Body of pancreas (tissue), 4 donors: ENCODE measurements at regions not wholly inside any gene's neighbourhood (a gene's known extent, or its start where the extent isn't known, plus 50 kb on each side); places are given as distances from the start of the nearest gene placed in this dataset.
"Not testable (repeated sequence)": the region's sequence is repeated elsewhere in the genome, so short reads cannot be mapped to it uniquely, and the experiment has no call there.

Source experiments
- ATAC-seq: fragments of 150-250 bp; one replicate; pipeline ENCODE4 v1.9.1; 2016
- DNase-seq, 4 donors: peaks; one replicate each; pipeline ENCODE4 v3.0.0-alpha.2; 2019
- H3K27ac ChIP-seq, 4 donors: fragments of 200-600 bp; sonication (generic); 1 replicate in 3 of 4; 2 replicates in 1 of 4; pipeline versions ENCODE4 v1.5.1 to v1.6.1; 2016 to 2019; ENCODE audit warnings: mild to moderate bottlenecking in 1 of 4, mixed read lengths in 1 of 4, moderate library complexity in 1 of 4
- H3K27me3 ChIP-seq, 2 donors: fragments of 200-600 bp; sonication (generic); one replicate each; pipeline ENCODE4 v1.6.0; 2016; ENCODE audit warnings: mild to moderate bottlenecking in 1 of 2
- H3K36me3 ChIP-seq, 2 donors: fragments of 200-600 bp; sonication (generic); replicated peaks in 1 of 2; 2 replicates each; pipeline ENCODE4 v1.5.1; 2016; ENCODE audit warnings: low read depth in 2 of 2; ENCODE audit not compliant: insufficient read depth in 1 of 2
- H3K4me1 ChIP-seq: fragments of 200-600 bp; sonication (generic); one replicate; pipeline ENCODE4 v1.6.0; 2016
- H3K4me3 ChIP-seq, 2 donors: fragments of 200-600 bp; sonication (generic); 1 replicate in 1 of 2; 2 replicates in 1 of 2; pipeline ENCODE4 v1.5.1; 2016 to 2019
- H3K9me3 ChIP-seq, 3 donors: fragments of 200-600 bp; sonication (generic); 1 replicate in 2 of 3; 2 replicates in 1 of 3; pipeline ENCODE4 v1.5.1; 2016
- POLR2A ChIP-seq, 3 donors: fragments of 450-650 bp; IDR thresholded peaks; one replicate each; pipeline ENCODE4 v1.6.1; 2016; ENCODE audit warnings: antibody characterized with exemption in 3 of 3, mild to moderate bottlenecking in 2 of 3
- WGBS, 2 donors: methylation state at CpG; one replicate each; pipeline ENCODE4 v1.1.5; 2017; 5-methylcytosine and 5-hydroxymethylcytosine counted together
- intact Hi-C: fragments of 100-400 bp; cut with DNase I; formaldehyde crosslinking; loops from one replicate; pipeline ENCODE4 v1.15.1; 2023
- TF ChIP-seq, protein P1 (sequence below), 7 experiments: fragments of 450-650 bp in 4 of 7; fragments of 200-600 bp in 3 of 7; sonication (generic) in 3 of 7; IDR thresholded peaks; one replicate each; pipeline ENCODE4 v1.5.1; 2016 to 2019; ENCODE audit warnings: antibody characterized with exemption in 7 of 7

DNA sequence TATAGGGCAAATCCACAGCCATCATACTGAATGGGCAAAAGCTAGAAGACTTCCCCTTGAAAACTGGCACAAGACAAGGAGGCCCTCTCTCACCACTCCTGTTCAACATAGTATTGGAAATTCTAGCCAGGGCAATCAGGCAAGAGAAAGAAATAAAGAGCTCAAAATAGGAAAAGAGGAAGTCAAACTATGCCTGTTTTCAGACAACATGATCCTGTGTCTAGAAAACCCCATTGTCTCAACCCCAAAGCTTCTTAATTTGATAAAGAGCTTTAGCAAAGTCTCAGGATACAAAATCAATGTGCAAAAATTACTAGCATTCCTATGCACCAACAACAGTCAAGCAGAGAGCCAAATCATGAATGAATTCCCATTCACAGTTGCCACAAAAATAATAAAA is 160.3 kb downstream of the CXXC4 start:
- Histone ChIP-seq H3K27ac (no peak overlapping the region), H3K4me3 (no peak overlapping the region), H3K9me3 (no peaks in the 10 kb centered on the region), H3K36me3 (no peaks in the 10 kb centered on the region), H3K4me1 (no peaks in the 10 kb centered on the region), H3K27me3 (no peaks in the 10 kb centered on the region)
- DNase-seq (no peak), ATAC-seq (no peak)
- intact Hi-C loops = no loop called here
- TF ChIP-seq, protein P1, sequence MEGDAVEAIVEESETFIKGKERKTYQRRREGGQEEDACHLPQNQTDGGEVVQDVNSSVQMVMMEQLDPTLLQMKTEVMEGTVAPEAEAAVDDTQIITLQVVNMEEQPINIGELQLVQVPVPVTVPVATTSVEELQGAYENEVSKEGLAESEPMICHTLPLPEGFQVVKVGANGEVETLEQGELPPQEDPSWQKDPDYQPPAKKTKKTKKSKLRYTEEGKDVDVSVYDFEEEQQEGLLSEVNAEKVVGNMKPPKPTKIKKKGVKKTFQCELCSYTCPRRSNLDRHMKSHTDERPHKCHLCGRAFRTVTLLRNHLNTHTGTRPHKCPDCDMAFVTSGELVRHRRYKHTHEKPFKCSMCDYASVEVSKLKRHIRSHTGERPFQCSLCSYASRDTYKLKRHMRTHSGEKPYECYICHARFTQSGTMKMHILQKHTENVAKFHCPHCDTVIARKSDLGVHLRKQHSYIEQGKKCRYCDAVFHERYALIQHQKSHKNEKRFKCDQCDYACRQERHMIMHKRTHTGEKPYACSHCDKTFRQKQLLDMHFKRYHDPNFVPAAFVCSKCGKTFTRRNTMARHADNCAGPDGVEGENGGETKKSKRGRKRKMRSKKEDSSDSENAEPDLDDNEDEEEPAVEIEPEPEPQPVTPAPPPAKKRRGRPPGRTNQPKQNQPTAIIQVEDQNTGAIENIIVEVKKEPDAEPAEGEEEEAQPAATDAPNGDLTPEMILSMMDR (IDR thresholded peaks at IDR 0.05) = no peak
- no peak for TF ChIP-seq POLR2A (IDR thresholded peaks at IDR 0.05)

GRCh38 chr4:104330125-104330905 is 164.4 kb downstream of the CXXC4 start:
- ATAC-seq (no peak), DNase-seq (no peak)
- H3K27me3 ChIP-seq = no peaks in the 10 kb centered on the region
- H3K4me3 ChIP-seq = no peak overlapping the region
- H3K27ac ChIP-seq = no peak overlapping the region
- H3K36me3 ChIP-seq = no peaks in the 10 kb centered on the region
- 58 to 60% methylated on average over 6 of the region's 6 CpGs for WGBS, 2 donors
- H3K9me3 ChIP-seq = no peaks in the 10 kb centered on the region
- TF ChIP-seq, protein P1 (IDR thresholded peaks at IDR 0.05) = no peak
- no peak for TF ChIP-seq POLR2A (IDR thresholded peaks at IDR 0.05)
- intact Hi-C loops = no loop called here
- no peaks in the 10 kb centered on the region for H3K4me1 ChIP-seq

- intact Hi-C loops, DNase-seq, H3K36me3 ChIP-seq, H3K27ac ChIP-seq, H3K4me3 ChIP-seq, H3K9me3 ChIP-seq, H3K27me3 ChIP-seq, H3K4me1 ChIP-seq, ATAC-seq: not testable (repeated sequence)
- 83 to 84% methylated on average over 12 of the region's 12 CpGs for WGBS, 2 donors
These were observed 167.6 kb downstream of the CXXC4 start for GRCh38 chr4:104326991-104327694.

GRCh38 chr4:104302731-104303130 is 192.0 kb downstream of the CXXC4 start:
- H3K4me1 ChIP-seq = no peaks in the 10 kb centered on the region
- no peaks in the 10 kb centered on the region for H3K9me3 ChIP-seq
- WGBS, 2 donors = 33 to 39% methylated on average over 1 of the region's 1 CpG
- ATAC-seq (no peak), DNase-seq (no peak)
- TF ChIP-seq, protein P1 (IDR thresholded peaks at IDR 0.05) = no peak
- no peak for TF ChIP-seq POLR2A (IDR thresholded peaks at IDR 0.05)
- intact Hi-C loops = no loop called here
- H3K27ac ChIP-seq = no peak overlapping the region
- H3K4me3 ChIP-seq = no peak overlapping the region
- no peaks in the 10 kb centered on the region for H3K27me3 ChIP-seq
- no peaks in the 10 kb centered on the region for H3K36me3 ChIP-seq

DNA sequence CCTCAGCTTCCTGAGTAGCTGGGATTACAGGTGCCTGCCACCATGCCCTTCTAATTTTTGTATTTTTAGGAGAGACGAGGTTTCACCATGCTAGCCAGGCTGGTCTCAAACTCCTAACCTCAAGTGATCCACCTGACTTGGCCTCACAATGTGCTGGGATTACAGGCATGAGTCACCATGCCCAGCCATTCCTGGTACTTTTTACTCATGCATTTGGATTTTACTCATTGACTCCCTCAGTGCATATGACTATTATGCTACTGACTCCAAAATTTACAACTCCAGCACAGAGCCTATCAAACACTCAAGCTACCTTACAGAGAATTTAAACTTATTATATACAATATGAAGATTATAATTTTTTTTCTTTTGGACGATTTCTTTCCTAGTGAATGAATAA is 199.9 kb downstream of the CXXC4 start:
- ATAC-seq (no peak), DNase-seq (no peak)
- intact Hi-C loops = no loop called here
- H3K4me1 ChIP-seq = no peaks in the 10 kb centered on the region
- no peaks in the 10 kb centered on the region for H3K36me3 ChIP-seq
- no peak overlapping the region for H3K4me3 ChIP-seq
- no peaks in the 10 kb centered on the region for H3K9me3 ChIP-seq
- WGBS, 2 donors = 51 to 57% methylated on average over 2 of the region's 2 CpGs
- no peak overlapping the region for H3K27ac ChIP-seq
- H3K27me3 ChIP-seq = no peaks in the 10 kb centered on the region
- TF ChIP-seq, protein P1 (IDR thresholded peaks at IDR 0.05) = no peak
- TF ChIP-seq POLR2A (IDR thresholded peaks at IDR 0.05) = no peak
